ENCODE measurements at regions not wholly inside any gene's neighbourhood (a gene's known extent, or its start where the extent isn't known, plus 50 kb on each side); places are given as distances from the start of the nearest gene placed in this dataset.

DNA sequence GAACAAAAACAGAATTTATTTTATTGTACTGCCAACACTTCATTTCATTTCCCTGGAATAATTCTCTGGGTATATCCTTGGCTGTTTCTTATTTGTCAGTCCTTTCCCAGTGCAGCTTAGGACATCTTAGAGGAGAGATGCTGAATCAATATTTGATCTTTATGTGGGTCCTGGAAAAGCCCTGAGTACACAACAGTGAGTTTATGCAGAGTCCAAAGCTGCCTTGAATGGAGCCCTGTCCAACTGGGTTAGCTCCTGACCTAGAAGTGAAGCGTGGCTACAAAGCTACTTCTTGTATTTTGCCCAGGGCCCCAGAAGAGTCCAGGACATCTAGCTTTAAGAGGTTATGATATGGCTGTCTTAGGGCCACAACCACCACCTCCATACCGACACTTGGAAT lies 378.0 kb upstream of the FAT3 start:
- intact Hi-C loops (cut with DNase I): no loop called here
- no peak for DNase-seq
- no peak for ATAC-seq (ENCODE audit: poor library complexity)

DNA sequence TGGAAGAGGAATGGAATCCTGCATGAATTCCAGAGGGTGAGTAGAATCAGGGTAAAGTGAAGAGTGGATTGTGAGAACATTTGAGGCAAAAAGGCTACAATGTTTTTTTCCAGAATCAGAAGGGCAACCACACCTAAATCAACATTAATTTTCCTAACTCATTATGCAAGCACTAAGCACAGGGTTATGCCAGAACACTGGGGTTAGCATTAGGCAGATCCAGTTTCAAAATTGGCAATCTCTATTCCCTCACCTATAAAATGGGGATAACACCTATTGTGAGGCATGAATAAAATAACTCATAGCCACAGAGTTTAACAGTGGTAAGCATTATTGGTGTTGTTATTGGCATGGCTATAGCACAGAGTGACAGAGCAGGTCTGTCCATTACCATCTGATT lies 378.6 kb upstream of the FAT3 start:
- no peak for DNase-seq
- intact Hi-C loops (cut with DNase I): no loop called here
- ATAC-seq (ENCODE audit: poor library complexity): no peak

DNA sequence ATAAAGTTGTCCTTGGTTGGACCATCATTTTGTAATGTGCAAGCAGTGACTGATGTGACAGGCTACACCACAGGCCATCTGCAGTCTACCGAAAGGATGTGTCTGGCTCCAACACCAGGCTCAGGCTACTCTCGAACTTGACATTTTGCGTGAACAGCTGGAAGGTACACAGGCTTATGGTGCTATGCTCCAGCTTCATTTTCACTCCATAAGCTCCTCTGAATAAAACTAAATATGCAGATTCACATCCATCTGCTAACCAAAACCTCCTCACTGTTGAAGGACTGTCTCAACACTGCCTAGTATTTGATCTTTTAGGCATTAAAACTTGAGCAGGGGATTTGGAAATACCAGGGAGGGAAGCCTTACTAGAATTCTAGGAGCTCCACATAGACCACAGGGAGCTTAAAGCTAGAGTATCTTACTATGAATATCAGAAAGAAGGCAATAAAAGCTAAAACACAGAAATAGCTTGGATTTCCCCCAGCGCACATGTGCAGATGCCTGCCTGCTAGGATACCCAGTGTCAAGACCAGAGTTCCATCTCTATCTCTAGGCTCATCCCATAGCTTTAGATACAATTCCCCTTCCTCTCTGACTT lies 383.9 kb upstream of the FAT3 start:
- DNase-seq: no peak
- ATAC-seq (ENCODE audit: poor library complexity): no peak
- intact Hi-C loops (cut with DNase I): no loop called here

DNA sequence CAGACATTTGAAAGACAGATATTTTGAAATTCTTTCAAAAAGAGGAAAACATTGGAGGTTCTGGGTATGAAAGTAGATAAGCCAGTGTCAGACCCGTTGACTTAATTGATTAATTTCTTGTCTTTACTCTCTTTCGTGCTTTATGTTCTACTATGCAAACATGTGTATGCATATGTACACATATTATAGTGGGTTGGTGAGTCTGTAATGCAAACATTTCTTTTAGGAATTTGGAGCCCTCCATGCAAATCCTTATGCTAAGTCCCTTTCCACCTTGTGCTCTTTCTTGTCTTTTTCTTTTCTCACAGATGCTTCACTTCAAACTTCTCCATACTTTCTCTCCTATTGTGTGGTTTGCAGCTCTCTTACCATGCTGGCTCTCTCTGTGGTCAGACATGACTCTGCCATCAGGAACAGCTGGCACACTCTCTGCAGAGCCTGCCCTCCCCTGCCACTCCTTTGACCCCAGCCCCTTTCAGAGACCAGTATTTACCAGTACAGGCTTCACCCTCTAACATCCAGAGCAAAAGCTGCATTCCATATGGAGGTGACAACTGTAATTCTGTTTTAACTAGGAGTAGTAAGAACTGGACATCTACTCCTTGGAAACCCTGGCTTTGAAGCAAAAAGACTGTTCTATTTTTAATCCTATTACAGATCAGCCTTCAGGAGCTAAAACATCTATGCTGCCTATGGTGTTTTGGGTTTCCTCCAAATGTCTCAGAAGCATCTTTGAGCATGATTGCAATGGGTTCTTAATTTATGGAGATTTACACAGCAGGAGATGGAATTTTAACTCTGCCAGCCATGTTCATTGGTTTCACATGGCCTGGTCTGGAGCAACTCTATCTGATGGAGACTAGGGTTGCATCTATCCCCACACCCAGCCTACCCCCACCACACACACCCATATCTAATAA lies 386.9 kb upstream of the FAT3 start:
- ATAC-seq (ENCODE audit: poor library complexity) (no peak), DNase-seq (no peak)
- intact Hi-C loops (cut with DNase I): no loop called here

DNA sequence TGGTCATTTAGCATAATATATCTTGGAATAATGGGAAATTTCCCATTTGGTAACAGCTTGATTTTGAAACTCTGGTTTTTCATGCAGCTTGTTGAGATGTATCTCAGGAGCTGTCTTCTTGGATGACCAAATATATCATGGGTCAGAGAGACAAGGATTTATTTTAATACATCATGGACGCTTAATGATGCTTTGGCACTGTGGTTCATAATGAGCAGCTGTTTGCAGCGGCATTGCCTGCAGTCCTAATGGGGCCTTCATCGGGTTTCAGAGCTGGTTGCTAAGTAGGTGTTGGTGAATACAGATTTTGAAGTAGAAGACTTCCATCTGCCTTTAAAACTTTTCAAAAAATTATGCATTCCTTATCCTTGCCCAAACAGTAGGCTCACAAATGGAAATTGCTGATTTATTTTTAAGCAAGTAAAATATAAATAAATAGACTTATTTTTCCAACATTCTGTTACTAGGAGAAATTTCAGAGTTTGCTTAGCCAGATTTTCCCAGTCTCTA lies 389.5 kb upstream of the FAT3 start:
- DNase-seq (no peak), ATAC-seq (ENCODE audit: poor library complexity) (no peak)
- intact Hi-C loops (cut with DNase I): no loop called here

DNA sequence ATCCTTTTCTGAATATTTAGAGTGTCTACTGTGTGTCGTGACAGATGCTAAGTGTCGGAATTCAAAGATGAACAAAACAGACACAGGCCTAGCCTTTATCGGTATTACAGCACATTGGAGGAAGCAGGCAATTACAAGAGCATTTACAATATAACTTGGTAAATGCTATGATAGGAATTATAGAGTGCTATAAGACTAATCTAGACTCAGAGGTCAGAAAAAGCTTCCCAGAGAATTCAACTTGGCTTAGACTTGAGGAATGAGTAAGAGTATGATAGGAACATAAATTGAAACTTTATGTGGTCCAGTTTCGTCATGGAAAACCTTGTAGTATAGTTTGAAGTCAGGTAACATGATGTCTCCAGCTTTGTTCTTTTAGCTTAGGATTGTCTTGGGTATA lies 395.7 kb upstream of the FAT3 start:
- intact Hi-C loops (cut with DNase I): no loop called here
- ATAC-seq (ENCODE audit: poor library complexity) (no peak), DNase-seq (no peak)

DNA sequence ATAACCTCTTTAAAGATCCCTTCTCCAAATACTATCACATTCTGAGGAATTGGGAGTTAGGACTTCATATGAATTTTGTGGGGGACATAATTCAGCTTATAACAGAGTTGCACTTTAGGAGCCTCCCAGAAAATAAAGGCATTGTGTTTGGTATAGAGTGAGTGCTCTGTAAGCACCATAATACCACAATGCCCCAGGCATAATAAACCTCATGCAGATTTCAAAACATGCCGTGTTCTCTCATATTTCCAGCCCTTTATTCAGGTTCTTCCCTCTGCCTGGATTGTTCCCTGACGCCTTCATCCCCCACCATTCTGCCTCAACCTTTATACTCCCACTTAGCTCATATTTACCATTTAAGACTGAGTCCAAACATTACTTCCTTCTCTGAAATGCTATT lies 398.8 kb upstream of the FAT3 start:
- no peak for ATAC-seq (ENCODE audit: poor library complexity)
- no peak for DNase-seq
- intact Hi-C loops (cut with DNase I): no loop called here

DNA sequence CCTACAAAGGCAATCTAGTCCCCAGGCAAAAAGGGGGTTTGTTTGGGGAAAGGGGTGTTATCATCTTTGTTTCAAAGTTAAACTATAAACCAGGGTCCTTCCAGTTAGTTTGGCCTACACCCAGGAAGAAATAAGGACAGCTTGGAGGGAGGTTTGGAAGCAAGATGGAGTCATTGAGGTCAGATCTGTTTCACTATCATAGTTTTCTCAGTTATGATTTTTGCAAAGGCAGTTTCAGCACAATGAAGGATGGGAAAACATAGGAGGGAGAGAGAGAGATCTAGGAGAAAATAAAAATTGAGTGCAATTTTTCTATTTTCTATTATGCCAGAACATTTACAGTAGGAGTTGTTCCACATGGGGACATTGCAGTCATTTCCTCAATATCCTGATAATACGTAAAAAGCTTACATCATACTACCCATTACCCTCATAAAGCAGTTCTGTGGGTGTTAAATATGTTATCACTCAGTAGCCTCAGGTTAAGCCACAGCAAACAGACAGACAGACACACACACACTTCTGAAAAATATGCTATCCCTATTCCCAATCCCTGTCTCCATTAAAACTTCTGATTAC lies 401.3 kb upstream of the FAT3 start:
- no peak for DNase-seq
- ATAC-seq (ENCODE audit: poor library complexity): no peak
- intact Hi-C loops (cut with DNase I): no loop called here

DNA sequence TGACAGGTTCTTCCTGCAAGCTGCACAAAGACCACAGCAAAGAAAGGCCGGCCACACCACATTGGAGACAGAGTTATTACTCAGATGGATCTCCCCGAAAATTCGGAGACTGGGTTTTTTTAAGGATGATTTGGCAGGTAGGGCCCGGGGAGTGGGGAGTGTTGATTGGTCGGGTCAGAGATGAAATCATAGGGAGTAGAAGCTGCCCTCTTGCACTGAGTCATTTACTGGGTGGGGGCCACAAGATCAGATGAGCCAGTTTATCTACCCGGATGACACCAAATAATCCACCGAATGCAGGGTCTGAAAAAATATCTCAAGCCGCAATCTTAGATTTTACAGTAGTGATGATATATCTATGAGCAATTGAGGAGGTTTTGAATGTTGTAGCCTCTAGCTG lies 401.8 kb upstream of the FAT3 start:
- intact Hi-C loops (cut with DNase I): no loop called here
- DNase-seq (no peak), ATAC-seq (ENCODE audit: poor library complexity) (no peak)

DNA sequence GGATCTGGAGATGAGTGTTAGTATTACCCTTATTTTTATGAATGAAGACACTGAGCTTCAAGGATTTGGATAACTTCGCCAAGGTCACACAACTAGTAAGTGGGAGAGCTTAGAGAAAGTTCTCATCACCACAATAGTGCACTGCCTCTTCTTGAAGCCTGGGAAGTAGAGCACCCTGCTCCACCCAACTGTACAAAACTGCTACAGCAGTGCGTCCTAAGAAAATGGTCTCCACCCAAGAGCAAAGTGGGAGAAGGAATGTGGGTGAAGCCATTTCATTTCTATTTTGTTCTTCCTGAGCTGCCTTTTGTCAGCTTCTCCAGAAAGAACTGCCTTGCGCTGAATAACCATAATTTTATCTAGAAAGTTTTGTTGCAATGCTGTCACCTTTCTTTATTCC lies 403.9 kb upstream of the FAT3 start:
- DNase-seq (no peak), ATAC-seq (ENCODE audit: poor library complexity) (no peak)
- intact Hi-C loops (cut with DNase I): no loop called here

DNA sequence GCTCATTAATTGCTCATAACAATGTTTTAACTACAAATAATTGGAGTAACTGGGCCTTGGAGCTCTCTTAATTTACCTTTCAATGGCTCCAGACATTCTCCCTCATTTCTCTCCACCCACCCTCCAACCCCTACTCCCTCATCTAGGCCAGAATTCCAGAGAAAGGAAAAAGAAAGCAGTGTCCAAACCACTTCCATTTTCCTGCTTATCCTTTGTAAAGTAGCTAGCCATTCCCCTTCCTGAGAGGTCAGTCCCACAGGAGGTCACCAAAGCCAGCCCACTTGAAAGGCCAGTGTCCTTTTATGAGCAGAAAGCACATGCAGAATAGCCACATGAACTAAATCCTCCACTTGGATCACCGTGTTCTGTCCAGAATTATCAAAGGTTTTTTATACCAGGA lies 404.8 kb upstream of the FAT3 start:
- DNase-seq: no peak
- intact Hi-C loops (cut with DNase I): no loop called here
- ATAC-seq (ENCODE audit: poor library complexity): no peak

DNA sequence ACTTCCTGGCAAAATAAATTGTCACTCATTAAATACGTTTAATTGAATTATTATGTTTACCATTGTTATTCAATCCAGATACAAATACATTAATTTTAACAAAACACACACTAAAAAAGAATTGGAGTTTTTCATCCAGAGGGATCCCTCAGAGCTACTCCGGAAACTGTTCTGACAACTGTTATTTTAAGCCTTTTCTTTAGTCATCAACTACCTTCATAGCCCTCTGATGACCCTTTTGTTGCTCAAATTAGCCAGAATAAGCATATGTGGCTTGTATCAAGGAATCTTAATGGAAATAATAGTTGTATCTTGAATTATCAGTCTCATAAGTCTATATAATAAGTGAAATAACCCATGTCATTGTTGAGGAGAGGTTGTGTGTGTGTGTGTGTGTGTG lies 405.4 kb upstream of the FAT3 start:
- ATAC-seq (ENCODE audit: poor library complexity): no peak

DNA sequence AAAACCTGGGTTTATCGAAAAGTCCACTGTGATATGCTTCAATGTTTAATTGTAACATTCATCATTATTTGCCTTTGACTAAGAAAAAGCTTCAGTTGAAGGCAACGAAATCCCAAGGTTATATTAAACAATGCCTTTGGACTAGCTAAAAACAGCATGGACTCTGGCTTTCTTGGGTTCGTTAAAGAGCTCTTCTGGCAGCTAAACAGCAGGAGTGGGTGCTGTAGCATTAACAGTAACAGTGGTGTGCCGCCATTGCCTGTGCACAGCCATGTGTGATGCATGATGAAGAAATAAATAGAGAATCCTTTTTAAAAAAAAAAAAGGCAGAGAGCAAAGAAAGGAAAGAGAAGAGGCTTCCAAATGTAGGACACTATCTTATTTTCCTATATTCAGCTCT lies 406.6 kb upstream of the FAT3 start:
- intact Hi-C loops (cut with DNase I): no loop called here
- DNase-seq: no peak
- ATAC-seq (ENCODE audit: poor library complexity): no peak

More for the DNA sequence above, 405.4 kb upstream of the FAT3 start:
- intact Hi-C loops (cut with DNase I): no loop called here
- no peak for DNase-seq

DNA sequence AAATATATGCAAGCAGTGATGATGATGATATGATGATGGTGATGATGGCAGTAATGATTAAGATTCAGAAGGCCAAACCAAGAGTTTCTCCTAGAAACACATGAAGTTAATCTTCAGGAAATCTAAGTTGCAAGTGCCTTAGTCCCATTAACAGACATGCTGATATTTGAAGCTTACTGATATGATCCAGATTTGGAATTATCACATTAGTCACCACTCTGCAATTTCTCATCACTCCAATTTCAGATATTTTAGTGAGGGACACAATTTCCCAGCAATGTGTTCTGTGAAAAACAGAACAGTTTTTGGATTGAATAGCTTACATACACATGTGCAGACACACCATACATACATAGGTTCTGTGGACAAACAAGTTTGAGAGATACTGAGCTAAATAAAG lies 411.4 kb upstream of the FAT3 start:
- DNase-seq (no peak), ATAC-seq (ENCODE audit: poor library complexity) (no peak)
- intact Hi-C loops (cut with DNase I): no loop called here

DNA sequence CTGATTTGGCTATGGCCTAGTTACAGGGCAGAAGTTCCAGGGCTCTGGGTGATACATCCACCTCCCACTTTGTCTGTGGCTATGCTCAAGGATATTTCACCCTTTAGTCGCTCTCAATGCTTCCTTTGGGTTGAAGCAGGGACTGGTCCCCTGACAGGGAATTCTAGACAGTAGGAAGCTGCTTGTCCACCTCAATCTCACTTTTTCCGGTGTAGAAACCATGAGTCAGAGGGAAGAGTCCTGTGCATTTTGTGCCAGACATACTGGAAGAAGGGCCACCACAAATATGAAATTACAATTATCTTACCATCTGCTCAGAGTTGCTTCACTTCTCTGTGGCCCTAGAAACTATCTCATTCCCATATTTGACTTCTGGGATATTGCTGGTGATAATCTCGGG lies 413.7 kb upstream of the FAT3 start:
- no peak for ATAC-seq (ENCODE audit: poor library complexity)
- intact Hi-C loops (cut with DNase I): no loop called here
- no peak for DNase-seq

DNA sequence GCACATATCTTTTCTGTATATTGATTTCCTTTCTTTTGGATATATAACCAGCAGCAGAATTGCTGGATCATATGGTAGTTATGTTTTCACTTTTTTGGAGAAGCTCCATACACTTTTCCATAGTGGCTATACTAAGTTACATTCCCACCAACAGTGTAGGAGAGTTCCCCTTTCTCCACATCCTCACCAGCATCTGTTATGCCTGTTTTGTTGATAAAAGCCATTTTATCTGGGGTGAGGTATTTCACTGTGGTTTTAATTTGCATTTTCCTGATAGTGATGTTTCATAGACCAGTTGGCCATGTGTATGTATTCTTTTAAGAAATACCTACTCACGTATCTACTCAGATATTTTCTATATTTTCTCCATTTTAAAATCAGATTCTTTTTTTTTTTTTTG lies 419.3 kb upstream of the FAT3 start:
- no peak for DNase-seq
- intact Hi-C loops (cut with DNase I): no loop called here
- ATAC-seq (ENCODE audit: poor library complexity): no peak

DNA sequence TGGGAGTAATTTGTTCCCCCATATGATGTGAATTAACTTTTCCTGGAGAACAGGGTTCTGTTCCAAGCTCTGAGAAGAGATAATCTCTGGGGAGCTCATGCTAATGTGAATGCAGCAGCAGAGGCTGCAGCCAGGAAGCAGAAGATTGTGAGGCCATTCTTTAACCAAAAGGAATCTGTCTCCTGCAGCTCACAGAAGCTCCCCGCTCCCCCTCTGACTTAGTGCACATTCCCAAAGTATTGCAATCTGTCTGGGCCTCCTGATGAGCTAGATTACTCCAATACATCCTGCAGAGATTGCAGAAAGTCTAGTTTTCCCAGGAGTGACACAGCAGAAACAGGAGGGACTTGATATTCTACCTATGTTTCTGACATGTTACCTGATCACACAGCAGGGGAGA lies 420.6 kb upstream of the FAT3 start:
- ATAC-seq (ENCODE audit: poor library complexity): no peak
- intact Hi-C loops (cut with DNase I): no loop called here

DNA sequence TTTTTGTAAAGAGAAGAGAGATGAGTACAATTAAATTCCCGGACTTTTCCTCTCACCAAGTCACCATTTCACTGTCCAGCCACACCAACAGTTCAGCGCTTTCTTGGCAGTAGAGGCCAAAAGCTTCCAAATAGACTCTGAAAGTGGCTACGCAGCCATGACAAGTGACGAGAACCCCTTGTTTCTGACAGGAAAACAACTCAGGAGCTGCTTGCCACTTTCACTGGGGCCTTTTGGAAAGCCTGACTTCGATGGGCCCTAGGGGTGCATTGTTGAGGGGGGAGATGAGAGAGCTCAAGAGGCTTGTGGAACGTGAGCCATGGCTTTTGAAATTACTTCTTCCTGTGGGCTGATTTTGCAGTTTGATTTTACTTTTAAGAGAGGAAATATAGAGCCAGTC lies 422.1 kb upstream of the FAT3 start:
- ATAC-seq (ENCODE audit: poor library complexity) (no peak), DNase-seq (no peak)
- intact Hi-C loops (cut with DNase I): no loop called here

More for the DNA sequence above, 420.6 kb upstream of the FAT3 start:
- peak; percentile 31 for DNase-seq

DNA sequence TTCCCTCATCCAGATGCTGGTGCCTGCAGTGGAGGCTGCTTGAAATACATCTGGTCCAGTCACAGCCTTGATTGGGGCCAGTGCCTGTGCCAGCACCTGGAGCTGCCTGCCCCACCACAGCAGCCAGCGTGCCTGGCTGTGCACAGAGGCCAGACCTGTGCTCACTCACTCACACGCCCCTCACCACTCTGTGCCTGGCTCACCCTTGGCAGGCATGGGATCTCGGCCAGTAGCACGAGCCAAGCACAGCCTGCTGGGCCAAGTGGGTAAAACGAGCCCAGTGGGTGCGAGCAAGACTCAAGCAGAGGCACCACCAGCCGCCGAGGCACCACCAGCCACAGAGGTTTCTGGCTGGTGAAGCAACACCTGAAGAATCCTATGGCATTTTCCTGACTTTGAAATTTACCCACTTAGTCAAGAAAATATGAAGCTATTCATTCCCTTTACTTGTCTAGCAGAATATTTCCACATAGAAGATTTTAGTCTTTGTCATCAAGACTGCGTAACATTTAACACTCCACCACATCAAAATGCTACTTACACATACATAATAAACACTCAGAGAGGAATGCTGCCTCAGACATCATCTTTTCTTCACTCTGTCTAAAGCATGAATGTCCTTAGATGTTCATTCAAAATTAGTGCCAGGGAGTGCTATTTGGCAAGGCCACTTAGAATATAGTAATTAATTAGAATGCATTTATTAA lies 424.3 kb upstream of the FAT3 start:
- ATAC-seq (ENCODE audit: poor library complexity) (peak; percentile 76), DNase-seq (peak; percentile 44)
- intact Hi-C loops (cut with DNase I): no loop called here

Measured in Right ventricle myocardium superior (tissue), 1 donor.